NCI-H526 (cell line): ENCODE measurements at regions not wholly inside any gene's neighbourhood (a gene's known extent, or its start where the extent isn't known, plus 50 kb on each side); places are given as distances from the start of the nearest gene placed in this dataset.

Experiments
- DNase-seq, 2 experiments: peaks; one replicate each; lab custom pipeline; 2025; lab: John Stamatoyannopoulos, UW

GRCh38 chr22:49567899-49568750 lies 259.5 kb downstream of the BRD1 start:
- DNase-seq = no peak

DNA sequence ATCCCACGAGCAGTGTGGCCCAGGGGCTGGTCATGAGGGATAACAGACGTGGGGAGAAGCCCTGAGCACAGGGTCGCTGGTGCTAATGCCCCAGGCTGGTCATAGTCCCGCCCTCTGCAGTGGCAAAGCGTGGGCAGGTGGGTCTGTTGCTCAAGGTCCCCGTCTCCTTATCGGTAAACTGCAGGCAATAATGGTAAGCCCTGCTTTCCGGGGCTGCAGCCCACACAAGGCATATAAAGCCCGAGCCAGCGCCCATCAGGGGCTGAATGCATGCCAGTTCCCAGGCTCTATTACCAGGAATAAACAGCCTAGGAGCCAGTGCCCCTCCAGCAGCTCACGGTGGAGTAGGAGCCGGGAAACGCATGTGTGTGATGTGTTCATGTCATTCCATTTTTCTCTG lies 261.0 kb downstream of the BRD1 start:
- no peak for DNase-seq

DNA sequence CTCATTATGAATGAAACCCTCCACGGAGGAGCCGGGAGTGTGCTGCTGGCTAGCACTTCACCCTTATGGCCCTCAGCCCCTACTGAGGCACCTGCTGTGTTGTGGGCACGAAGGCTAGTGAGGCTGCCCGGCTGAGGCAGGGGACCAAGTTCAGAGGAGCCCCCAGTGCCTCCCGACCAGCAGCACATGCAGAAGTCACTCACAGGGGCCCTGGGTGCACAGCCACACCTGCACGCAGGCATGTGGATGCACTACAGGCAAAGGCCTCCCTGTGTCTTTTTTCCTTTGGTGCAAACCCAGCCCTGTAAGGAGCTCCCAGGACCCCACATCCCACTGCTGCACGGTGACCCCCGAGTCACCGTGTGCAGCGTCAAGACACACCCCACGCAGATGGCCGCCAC lies 261.5 kb downstream of the BRD1 start:
- no peak for DNase-seq

DNA sequence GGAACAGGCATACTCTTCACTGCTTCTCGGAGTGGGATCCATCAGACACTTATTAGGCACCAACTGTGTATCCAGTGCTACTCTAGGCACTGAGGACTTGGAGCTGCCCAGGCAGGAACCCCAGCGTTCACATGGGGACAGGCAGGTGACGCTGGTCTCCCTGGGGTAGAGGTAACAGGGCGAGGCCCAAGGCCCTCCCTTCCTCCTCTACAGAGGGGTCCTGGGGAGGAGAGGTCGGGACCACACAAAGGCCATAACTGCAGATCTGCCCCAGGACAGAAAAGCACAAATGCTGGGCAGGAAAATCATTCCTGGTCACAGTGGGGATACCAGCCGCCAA lies 262.2 kb downstream of the BRD1 start:
- no peak for DNase-seq

DNA sequence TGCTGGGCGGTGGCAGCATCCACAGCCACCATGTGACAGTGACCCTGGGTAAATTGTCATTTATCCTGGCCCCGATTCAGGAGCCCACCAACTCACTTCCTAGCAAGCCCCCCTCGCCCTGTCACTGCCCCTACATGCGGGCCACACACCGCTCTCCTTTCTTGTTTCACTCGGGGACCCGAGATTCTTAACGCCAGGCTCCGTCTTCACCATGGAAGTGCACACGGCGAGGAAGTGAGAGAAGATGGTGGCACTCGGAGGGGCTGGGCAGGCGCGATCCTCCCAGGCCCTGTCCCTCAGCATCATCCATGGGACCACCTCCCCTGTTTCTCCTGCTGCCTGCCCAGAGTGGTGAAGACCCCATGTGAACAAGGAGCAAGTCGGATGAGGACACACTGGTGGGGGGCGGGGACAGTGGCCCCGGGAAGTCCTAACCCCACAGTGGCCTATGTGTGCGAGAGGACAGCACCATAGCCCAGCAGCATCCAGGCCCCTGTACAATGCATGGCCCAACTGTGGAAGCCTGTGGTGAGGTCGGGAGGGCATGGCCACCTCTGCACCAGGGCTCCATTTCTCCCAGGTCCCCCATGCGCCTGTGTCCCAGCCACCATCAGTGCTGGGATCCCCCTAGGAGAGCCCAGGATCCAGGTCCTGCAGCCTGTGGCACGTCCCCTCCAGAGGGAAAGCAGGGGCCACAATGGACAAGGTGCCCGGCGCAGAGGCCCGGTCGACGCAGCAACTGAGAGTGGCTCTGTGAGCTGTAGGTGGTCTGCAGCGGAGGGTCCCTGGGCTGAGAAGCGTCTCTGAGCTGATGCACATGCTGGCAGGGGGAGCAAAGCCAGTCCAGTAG lies 262.8 kb downstream of the BRD1 start:
- no peak for DNase-seq

DNA sequence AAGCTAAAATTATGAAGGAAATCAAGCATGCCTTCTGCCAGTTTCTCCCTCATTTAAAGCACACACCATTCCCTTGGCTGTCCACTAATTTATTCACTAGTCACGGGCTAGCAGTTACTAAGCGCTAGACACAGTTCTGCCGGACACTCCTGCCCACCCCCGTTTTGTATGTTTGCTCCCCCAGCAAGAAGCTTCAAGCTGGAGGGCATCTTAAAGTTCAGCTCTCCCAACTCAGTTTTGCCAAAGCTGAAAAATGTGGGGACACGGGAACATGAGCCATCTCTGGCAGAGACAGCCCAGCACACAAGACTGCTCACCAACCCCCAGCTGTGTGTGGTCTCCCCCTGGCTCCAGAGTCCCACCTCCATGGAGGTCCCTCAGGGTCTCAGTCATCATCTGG lies 263.6 kb downstream of the BRD1 start:
- DNase-seq = no peak

DNA sequence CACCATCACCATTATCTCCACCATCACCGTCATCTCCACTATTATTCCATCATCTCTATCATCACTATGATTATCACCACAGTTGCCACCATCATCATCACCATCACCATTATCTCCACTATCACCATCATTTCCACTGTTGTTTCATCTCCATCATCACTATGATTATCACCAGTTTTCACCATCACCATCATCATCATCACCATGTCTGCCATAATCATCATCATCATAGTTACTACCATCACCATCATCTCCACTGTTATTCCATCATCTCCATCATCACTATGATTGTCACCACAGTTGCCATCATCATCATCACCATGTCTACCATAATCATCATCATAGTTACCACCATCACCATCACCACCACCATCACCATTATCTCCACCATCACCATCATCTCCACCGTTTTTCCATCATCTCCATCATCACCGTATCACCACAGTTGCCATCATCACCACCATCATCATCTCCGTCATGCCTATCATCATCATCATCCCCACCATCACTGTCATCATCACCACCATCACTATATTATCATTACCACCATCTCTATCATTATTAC lies 264.9 kb downstream of the BRD1 start:
- no peak for DNase-seq

GRCh38 chr22:49561976-49562375 lies 265.7 kb downstream of the BRD1 start:
- no peak for DNase-seq

GRCh38 chr22:49561338-49561737 lies 266.3 kb downstream of the BRD1 start:
- no peak for DNase-seq

GRCh38 chr22:49555526-49555925 lies 272.1 kb downstream of the BRD1 start:
- no peak for DNase-seq

GRCh38 chr22:49554741-49555140 lies 272.9 kb downstream of the BRD1 start:
- no peak for DNase-seq

- no peak for DNase-seq
These were observed 273.4 kb downstream of the BRD1 start for GRCh38 chr22:49554296-49554625.

- no peak for DNase-seq
These were observed 274.0 kb downstream of the BRD1 start for GRCh38 chr22:49553518-49554295.

GRCh38 chr22:49553076-49553475 lies 274.6 kb downstream of the BRD1 start:
- DNase-seq = no peak

- no peak for DNase-seq
These were observed 275.6 kb downstream of the BRD1 start for GRCh38 chr22:49551897-49552614.

DNA sequence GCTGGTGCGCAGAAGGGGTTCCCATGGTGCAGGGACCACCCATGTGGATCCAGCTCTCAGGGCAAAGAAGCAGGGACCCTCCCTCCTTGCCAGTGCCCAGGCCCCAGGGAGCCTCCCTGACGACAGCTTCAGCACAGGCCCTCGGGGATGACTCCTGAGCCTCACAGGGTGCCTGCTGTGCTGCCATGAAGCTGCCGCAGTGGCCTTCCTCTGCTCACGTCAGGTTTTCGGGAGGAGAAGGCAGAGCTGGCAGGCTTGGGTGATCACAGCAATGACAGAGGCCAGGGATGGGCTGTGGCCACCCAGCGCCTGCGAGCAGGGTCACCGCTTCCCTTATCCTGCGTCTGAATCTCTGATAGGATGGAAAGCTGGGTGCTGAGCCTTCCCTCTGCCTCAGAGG lies 276.2 kb downstream of the BRD1 start:
- DNase-seq = no peak

DNA sequence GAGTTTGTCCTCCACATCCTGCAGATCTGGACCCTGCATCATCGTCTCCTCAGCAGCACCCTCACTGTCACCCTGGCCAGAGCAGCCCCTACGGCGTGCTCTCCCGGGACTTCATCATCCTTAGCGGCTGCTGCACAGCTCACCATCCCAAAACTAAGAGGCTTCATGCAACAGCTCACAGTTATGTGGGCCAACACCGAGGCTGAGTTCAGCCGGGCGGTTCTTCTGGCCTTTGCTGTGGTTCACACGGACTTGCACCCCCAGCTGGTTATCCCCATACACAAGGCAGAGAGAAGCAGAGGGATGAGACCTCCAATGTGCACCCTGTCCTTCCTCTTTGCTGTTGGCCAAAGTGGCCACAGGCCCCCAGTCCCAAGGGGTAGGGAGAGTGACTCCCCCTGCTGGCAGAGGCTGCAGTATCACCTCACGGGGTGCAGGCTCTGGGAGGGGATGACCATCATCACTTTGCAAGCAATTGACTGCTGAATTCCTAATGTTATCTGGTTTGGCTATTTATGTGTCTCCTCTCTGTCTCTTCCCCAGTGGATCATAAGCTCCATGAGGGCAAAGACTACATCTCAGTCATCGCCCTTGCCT lies 276.8 kb downstream of the BRD1 start:
- DNase-seq = no peak

- no peak for DNase-seq
These were observed 277.6 kb downstream of the BRD1 start for GRCh38 chr22:49550141-49550430.

DNA sequence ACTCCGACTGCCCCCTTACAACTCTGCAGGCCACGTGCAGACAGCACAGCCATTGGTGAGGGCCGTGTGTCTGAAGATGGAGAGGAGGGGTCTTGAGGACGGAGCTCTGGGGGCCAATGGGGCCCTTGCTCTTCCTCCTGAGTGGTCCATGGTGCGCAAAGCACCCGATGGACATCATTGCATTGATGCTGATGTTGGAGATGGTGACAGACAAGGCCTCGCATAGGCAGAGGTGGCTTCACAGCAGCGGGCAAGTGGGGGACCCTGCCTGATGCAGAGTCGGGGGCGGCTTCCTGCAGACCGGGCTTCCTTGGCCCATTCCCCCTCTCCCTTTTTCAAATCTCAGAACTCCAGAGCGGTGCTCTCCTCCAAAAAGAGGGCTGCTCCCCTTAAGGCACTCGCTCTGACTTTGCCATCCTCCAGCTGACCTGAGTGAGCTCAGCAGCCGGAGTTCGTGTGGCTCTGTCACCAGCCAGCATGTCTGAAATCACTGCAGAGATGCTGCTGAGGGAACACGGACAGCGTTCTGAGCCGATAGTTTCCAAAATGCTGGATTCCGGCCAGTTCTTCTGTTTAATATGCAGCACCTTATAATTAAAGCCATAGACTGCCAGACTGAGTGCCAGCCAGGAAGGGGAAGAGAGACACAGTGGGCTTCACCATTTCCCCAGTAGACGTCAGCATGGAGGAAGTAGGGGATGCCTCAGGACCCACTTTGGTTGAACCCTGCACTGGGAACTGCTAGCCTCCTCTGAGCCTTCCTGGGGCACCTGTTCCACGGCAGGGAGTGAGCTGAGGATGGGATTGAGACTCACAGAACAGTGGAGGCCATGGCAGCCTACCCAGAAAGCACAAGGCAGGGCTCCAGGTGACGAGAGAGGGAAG lies 278.2 kb downstream of the BRD1 start:
- no peak for DNase-seq

- no peak for DNase-seq
These were observed 279.1 kb downstream of the BRD1 start for GRCh38 chr22:49548356-49549202.
